ENCODE measurements at regions not wholly inside any gene's neighbourhood (a gene's known extent, or its start where the extent isn't known, plus 50 kb on each side); places are given as distances from the start of the nearest gene placed in this dataset.

- Histone ChIP-seq H3K4me2 (ENCODE audit: control insufficient read depth, insufficient read depth) (no peak overlapping the region), H3K4me3 (no peak overlapping the region), H3K9me3 (replicated peaks; ENCODE audit: control insufficient read depth, insufficient read depth, low read length) (no peaks in the 10 kb centered on the region), H3K27ac (ENCODE audit: control insufficient read depth, insufficient read depth) (no peak overlapping the region), H3K79me2 (ENCODE audit: control insufficient read depth, insufficient read depth, low read length) (no peaks in the 10 kb centered on the region), H3K27me3 (replicated peaks in 1 of 2; ENCODE audit: control insufficient read depth in 2 of 2, insufficient read depth in 2 of 2, low read length in 1 of 2) (no peaks in the 10 kb centered on the region), H4K20me1 (ENCODE audit: control insufficient read depth, insufficient read depth) (no peaks in the 10 kb centered on the region), H3K9ac (ENCODE audit: control insufficient read depth, insufficient read depth, low read length) (no peak overlapping the region), H3K4me1 (ENCODE audit: control insufficient read depth, insufficient read depth, low read length) (no peaks in the 10 kb centered on the region), H3K36me3 (ENCODE audit: control insufficient read depth in 2 of 2, insufficient read depth in 2 of 2, low read length in 1 of 2) (no peaks in the 10 kb centered on the region), H2AFZ (ENCODE audit: control insufficient read depth, low read depth, low read length) (no peak overlapping the region)
- RAD21 ChIA-PET (ENCODE audit: unreplicated experiment), result no interaction called here
- no peak for ATAC-seq
- in situ Hi-C loops (cut with MboI) (no loop called here), intact Hi-C loops (cut with micrococcal nuclease; ENCODE audit: unreplicated experiment) (no loop called here)
- POLR2A ChIA-PET, result no interaction called here
- TF ChIP-seq, protein P1, sequence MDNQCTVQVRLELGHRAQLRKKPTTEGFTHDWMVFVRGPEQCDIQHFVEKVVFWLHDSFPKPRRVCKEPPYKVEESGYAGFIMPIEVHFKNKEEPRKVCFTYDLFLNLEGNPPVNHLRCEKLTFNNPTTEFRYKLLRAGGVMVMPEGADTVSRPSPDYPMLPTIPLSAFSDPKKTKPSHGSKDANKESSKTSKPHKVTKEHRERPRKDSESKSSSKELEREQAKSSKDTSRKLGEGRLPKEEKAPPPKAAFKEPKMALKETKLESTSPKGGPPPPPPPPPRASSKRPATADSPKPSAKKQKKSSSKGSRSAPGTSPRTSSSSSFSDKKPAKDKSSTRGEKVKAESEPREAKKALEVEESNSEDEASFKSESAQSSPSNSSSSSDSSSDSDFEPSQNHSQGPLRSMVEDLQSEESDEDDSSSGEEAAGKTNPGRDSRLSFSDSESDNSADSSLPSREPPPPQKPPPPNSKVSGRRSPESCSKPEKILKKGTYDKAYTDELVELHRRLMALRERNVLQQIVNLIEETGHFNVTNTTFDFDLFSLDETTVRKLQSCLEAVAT (IDR thresholded peaks at IDR 0.05), result no peak
- TF ChIP-seq, protein P2, sequence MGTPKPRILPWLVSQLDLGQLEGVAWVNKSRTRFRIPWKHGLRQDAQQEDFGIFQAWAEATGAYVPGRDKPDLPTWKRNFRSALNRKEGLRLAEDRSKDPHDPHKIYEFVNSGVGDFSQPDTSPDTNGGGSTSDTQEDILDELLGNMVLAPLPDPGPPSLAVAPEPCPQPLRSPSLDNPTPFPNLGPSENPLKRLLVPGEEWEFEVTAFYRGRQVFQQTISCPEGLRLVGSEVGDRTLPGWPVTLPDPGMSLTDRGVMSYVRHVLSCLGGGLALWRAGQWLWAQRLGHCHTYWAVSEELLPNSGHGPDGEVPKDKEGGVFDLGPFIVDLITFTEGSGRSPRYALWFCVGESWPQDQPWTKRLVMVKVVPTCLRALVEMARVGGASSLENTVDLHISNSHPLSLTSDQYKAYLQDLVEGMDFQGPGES (IDR thresholded peaks at IDR 0.05), result no peak
- TF ChIP-seq EZH2 (IDR thresholded peaks at IDR 0.05; ENCODE audit: borderline replicate concordance, control insufficient read depth, low read depth, low read length) (no peak), ZNF384 (IDR thresholded peaks at IDR 0.05; ENCODE audit: borderline replicate concordance, low read depth, low read length) (no peak), ESRRA (IDR thresholded peaks at IDR 0.05; ENCODE audit: low read length) (no peak), RFX5 (IDR thresholded peaks at IDR 0.05; ENCODE audit: low read depth, low read length) (no peak), TARDBP (IDR thresholded peaks at IDR 0.05; ENCODE audit: borderline replicate concordance) (no peak), NFYB (IDR thresholded peaks at IDR 0.05; ENCODE audit: insufficient read depth, low read depth, low read length) (no peak), ZSCAN29 (IDR thresholded peaks at IDR 0.05) (no peak), NR2F1 (conservative IDR thresholded peaks at IDR 0.05) (no peak), BCLAF1 (IDR thresholded peaks at IDR 0.05) (no peak), MYC (IDR thresholded peaks at IDR 0.05; ENCODE audit: insufficient read depth, insufficient read length, insufficient replicate concordance, low read length, severe bottlenecking) (no peak), TCF12 (IDR thresholded peaks at IDR 0.05; ENCODE audit: low read depth, low read length) (no peak), CREB1 (IDR thresholded peaks at IDR 0.05; ENCODE audit: low read depth) (no peak), NRF1 (conservative IDR thresholded peaks at IDR 0.05; ENCODE audit: low read depth, low read length) (no peak), EP300 (IDR thresholded peaks at IDR 0.05; ENCODE audit: borderline replicate concordance in 1 of 2, control insufficient read depth in 1 of 2, low read depth in 2 of 2, low read length in 2 of 2) (no peak), KDM1A (IDR thresholded peaks at IDR 0.05; ENCODE audit: borderline replicate concordance) (no peak), ZNF24 (IDR thresholded peaks at IDR 0.05) (no peak)
- 0% methylated on average over 2 of the region's 2 CpGs for WGBS (ENCODE audit: insufficient coverage, insufficient replicate concordance, low lambda C conversion rate, missing lambda C conversion rate)
- no TSS peak for BruUV-seq (replicated peaks)
- CTCF ChIA-PET, result no interaction called here
- DNase-seq (ENCODE audit: low read depth, low spot score), result no peak
- SMC1A ChIA-PET (ENCODE audit: uncharacterized antibody, unreplicated experiment), result no interaction called here
- no peak for FAIRE-seq
These were observed 465.7 kb downstream of the SLITRK6 start for GRCh38 chr13:85333506-85334020.
